HEK293T (cell line): ENCODE measurements at regions not wholly inside any gene's neighbourhood (a gene's known extent, or its start where the extent isn't known, plus 50 kb on each side); places are given as distances from the start of the nearest gene placed in this dataset.

Experiments
- ARNT ChIP-seq: fragments of 450-650 bp; IDR thresholded peaks from 2 replicates; pipeline ENCODE4 v1.6.1; 2017; ENCODE audit warnings: mild to moderate bottlenecking
- BHLHE40 ChIP-seq: fragments of 450-650 bp; IDR thresholded peaks from 2 replicates; pipeline ENCODE4 v1.6.1; 2016; ENCODE audit warnings: mild to moderate bottlenecking, moderate library complexity, borderline replicate concordance
- CTBP1 ChIP-seq: fragments of 450-650 bp; IDR thresholded peaks from 2 replicates; pipeline ENCODE4 v1.6.1; 2016; ENCODE audit warnings: borderline replicate concordance
- ELF4 ChIP-seq: fragments of 450-650 bp; IDR thresholded peaks from 2 replicates; pipeline ENCODE4 v1.6.1; 2017; ENCODE audit warnings: antibody characterized with exemption
- FOXA1 ChIP-seq: fragments of 450-650 bp; IDR thresholded peaks from 2 replicates; pipeline ENCODE4 v1.6.1; 2016; ENCODE audit warnings: mild to moderate bottlenecking
- HDGF ChIP-seq: fragments of 450-650 bp; IDR thresholded peaks from 2 replicates; pipeline ENCODE4 v1.6.1; 2017; ENCODE audit warnings: antibody characterized with exemption, borderline replicate concordance
- L3MBTL2 ChIP-seq: fragments of 450-650 bp; conservative IDR thresholded peaks from 2 replicates; pipeline ENCODE4 v1.6.1; 2016; ENCODE audit warnings: mild to moderate bottlenecking
- PKNOX1 ChIP-seq: fragments of 450-650 bp; IDR thresholded peaks from 2 replicates; pipeline ENCODE4 v1.6.1; 2016
- SP1 ChIP-seq: fragments of 450-650 bp; IDR thresholded peaks from 2 replicates; pipeline ENCODE4 v1.6.1; 2017
- SUZ12 ChIP-seq: fragments of 450-650 bp; IDR thresholded peaks from 2 replicates; pipeline ENCODE4 v1.6.1; 2016; ENCODE audit warnings: mild to moderate bottlenecking
- TARDBP ChIP-seq: fragments of 450-650 bp; IDR thresholded peaks from 2 replicates; pipeline ENCODE4 v1.6.1; 2016

DNA sequence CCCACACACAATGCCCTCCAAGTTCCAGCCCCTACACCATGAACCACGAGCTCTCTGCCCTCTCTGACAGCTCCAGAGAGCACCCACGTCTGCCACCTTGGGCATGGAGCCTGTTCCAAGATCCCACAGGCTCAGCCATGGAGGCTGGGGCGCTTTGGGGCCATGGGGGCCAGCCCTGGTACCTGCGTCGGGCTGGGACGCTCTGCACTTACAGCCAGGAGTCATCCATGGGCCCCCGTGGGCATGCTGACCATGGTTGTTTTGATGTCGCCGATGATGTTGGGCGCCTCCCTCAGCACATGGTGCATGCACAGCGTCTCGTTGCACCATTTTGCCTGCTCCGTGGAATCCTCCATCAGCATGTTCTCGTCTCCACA, 51.9 kb upstream of the UBE2Q2 start:
- TF ChIP-seq SUZ12 (no peak), SP1 (no peak), FOXA1 (no peak), ARNT (no peak), L3MBTL2 (no peak), HDGF (no peak), PKNOX1 (no peak), TARDBP (no peak), CTBP1 (no peak), BHLHE40 (no peak), ELF4 (no peak)
